LNCAP (cell line): ENCODE measurements at regions not wholly inside any gene's neighbourhood (a gene's known extent, or its start where the extent isn't known, plus 50 kb on each side); places are given as distances from the start of the nearest gene placed in this dataset.
A peak's percentile ranks its signal among the peaks of the same experiment; 100 is the strongest.

ENCODE experiments used
- CTCF ChIP-seq: fragments of 450-650 bp; IDR thresholded peaks from 2 replicates; pipeline ENCODE4 v1.5.1; 2017; ENCODE audit warnings: mild to moderate bottlenecking

- TF ChIP-seq CTCF = peak; percentile 88
Measured at GRCh38 chr10:4656576-4657194, 169.3 kb upstream of the AKR1E2 start.

- TF ChIP-seq CTCF = no peak
Measured at GRCh38 chr10:4655879-4656278, 170.1 kb upstream of the AKR1E2 start.

GRCh38 chr10:4655406-4655805 lies 170.6 kb upstream of the AKR1E2 start:
- TF ChIP-seq CTCF = no peak

- no peak for TF ChIP-seq CTCF
Measured at GRCh38 chr10:4654496-4654895, 171.5 kb upstream of the AKR1E2 start.

GRCh38 chr10:4653160-4653559 lies 172.8 kb upstream of the AKR1E2 start:
- TF ChIP-seq CTCF = no peak

- TF ChIP-seq CTCF = no peak
Measured at GRCh38 chr10:4652111-4653010, 173.6 kb upstream of the AKR1E2 start.

GRCh38 chr10:4651404-4652037 lies 174.5 kb upstream of the AKR1E2 start:
- no peak for TF ChIP-seq CTCF
